SK-N-SH (cell line): ENCODE measurements at regions not wholly inside any gene's neighbourhood (a gene's known extent, or its start where the extent isn't known, plus 50 kb on each side); places are given as distances from the start of the nearest gene placed in this dataset.

Experiments
- CTCF ChIA-PET: fragments of 300-600, 350-600 bp; formaldehyde crosslinking; extraction: SDS; loops from one replicate; lab custom pipeline; 2021; lab: Yijun Ruan, JAX
- POLR2A ChIA-PET: fragments of 350-600 bp; sonication (Branson Sonifier 250); formaldehyde crosslinking; extraction: SDS; loops from one replicate; lab custom pipeline; 2020; ENCODE audit warnings: antibody characterized with exemption, inconsistent platforms; lab: Yijun Ruan, JAX
- DNase-seq: peaks from one replicate; pipeline ENCODE4 v3.0.0; 2012
- H2AFZ ChIP-seq: fragments of 200-600 bp; sonication (generic); 2 replicates; pipeline ENCODE4 v1.8.1; 2016; ENCODE audit warnings: antibody characterized with exemption, mild to moderate bottlenecking, low read depth
- H3F3A ChIP-seq: fragments of 200-600 bp; sonication (generic); replicated peaks from 2 replicates; pipeline ENCODE3; 2016; ENCODE audit warnings: antibody characterized with exemption, mild to moderate bottlenecking; ENCODE audit not compliant: insufficient read depth
- H3K27ac ChIP-seq, 2 experiments: fragments of 200-500 bp in 1 of 2; fragments of 200-600 bp in 1 of 2; sonication (Bioruptor generic) in 1 of 2; sonication (generic), shearing (Covaris generic) in 1 of 2; 2 replicates each; pipeline versions ENCODE4 v1.5.1 to v1.6.1; 2014 to 2016; ENCODE audit warnings: low read depth in 2 of 2, inconsistent platforms in 1 of 2, low read length in 1 of 2, mild to moderate bottlenecking in 1 of 2, mixed read lengths in 1 of 2
- H3K27me3 ChIP-seq: fragments of 200-600 bp; sonication (generic), shearing (Covaris generic); 2 replicates; pipeline ENCODE4 v1.6.1; 2016; ENCODE audit warnings: mixed run types; ENCODE audit not compliant: insufficient read depth
- H3K36me3 ChIP-seq, 2 experiments: fragments of 200-500 bp in 1 of 2; fragments of 200-600 bp in 1 of 2; sonication (Bioruptor generic) in 1 of 2; sonication (generic) in 1 of 2; replicated peaks in 1 of 2; 2 replicates each; pipeline versions ENCODE3 to v1.5.1; 2014 to 2016; ENCODE audit warnings: low read length in 1 of 2, mild to moderate bottlenecking in 1 of 2; ENCODE audit not compliant: insufficient read depth in 2 of 2, control insufficient read depth in 1 of 2
- H3K4me1 ChIP-seq, 2 experiments: fragments of 200-500 bp in 1 of 2; fragments of 200-600 bp in 1 of 2; sonication (Bioruptor generic) in 1 of 2; sonication (generic), shearing (Covaris generic) in 1 of 2; 2 replicates each; pipeline versions ENCODE4 v1.5.1 to v1.6.1; 2014 to 2016; ENCODE audit warnings: low read depth in 1 of 2, low read length in 1 of 2, mixed run types in 1 of 2; ENCODE audit not compliant: insufficient read depth in 2 of 2, control insufficient read depth in 1 of 2
- H3K4me2 ChIP-seq: fragments of 200-600 bp; sonication (generic), shearing (Covaris generic); 2 replicates; pipeline ENCODE4 v1.6.1; 2017; ENCODE audit warnings: mixed run types
- H3K4me3 ChIP-seq, 2 experiments: fragments of 200-500 bp in 1 of 2; fragments of 200-600 bp in 1 of 2; sonication (Bioruptor generic) in 1 of 2; sonication (generic), shearing (Covaris generic) in 1 of 2; 2 replicates each; pipeline versions ENCODE4 v1.5.1 to v1.8.1; 2014 to 2016; ENCODE audit warnings: low read depth in 2 of 2, inconsistent platforms in 1 of 2, low read length in 1 of 2, mild to moderate bottlenecking in 1 of 2, mixed read lengths in 1 of 2, moderate library complexity in 1 of 2
- H3K79me2 ChIP-seq: fragments of 200-600 bp; sonication (generic); 2 replicates; pipeline ENCODE4 v1.8.1; 2017; ENCODE audit warnings: mild to moderate bottlenecking; ENCODE audit not compliant: insufficient read depth
- H3K9ac ChIP-seq: fragments of 200-600 bp; sonication (generic); 2 replicates; pipeline ENCODE4 v1.6.1; 2017; ENCODE audit warnings: mixed run types
- H3K9me2 ChIP-seq: fragments of 200-600 bp; sonication (generic); 2 replicates; pipeline ENCODE4 v1.6.1; 2017; ENCODE audit warnings: mixed run types
- H3K9me3 ChIP-seq: fragments of 200-600 bp; sonication (generic); 2 replicates; pipeline ENCODE4 v1.6.1; 2017; ENCODE audit warnings: mixed run types, mild to moderate bottlenecking, moderate library complexity
- H4K20me1 ChIP-seq: fragments of 200-600 bp; sonication (generic); 2 replicates; pipeline ENCODE4 v1.6.1; 2017; ENCODE audit warnings: mild to moderate bottlenecking, mixed run types; ENCODE audit not compliant: insufficient read depth
- CHD2 ChIP-seq: fragments of 150-350 bp; IDR thresholded peaks from 2 replicates; pipeline ENCODE4 v1.6.1; 2018; ENCODE audit warnings: low read length; ENCODE audit not compliant: partially characterized antibody
- FOSL2 ChIP-seq: IDR thresholded peaks from 2 replicates; pipeline ENCODE4 v1.4.0; 2012; ENCODE audit warnings: low read depth, mild to moderate bottlenecking, moderate library complexity, borderline replicate concordance
- GABPA ChIP-seq: IDR thresholded peaks from 2 replicates; pipeline ENCODE4 v1.4.0; 2012; ENCODE audit warnings: low read depth, mild to moderate bottlenecking
- MEF2A ChIP-seq: IDR thresholded peaks from 2 replicates; pipeline ENCODE4 v1.4.0; 2012; ENCODE audit warnings: low read depth, borderline replicate concordance
- PBX3 ChIP-seq: IDR thresholded peaks from 2 replicates; pipeline ENCODE4; 2012
- POLR2AphosphoS5 ChIP-seq: IDR thresholded peaks from 2 replicates; pipeline ENCODE4 v1.6.1; 2012; ENCODE audit warnings: low read depth, low read length
- RAD21 ChIP-seq: IDR thresholded peaks from 2 replicates; pipeline ENCODE4 v1.6.1; 2012; ENCODE audit warnings: mild to moderate bottlenecking, low read length
- RCOR1 ChIP-seq: fragments of 150-350 bp; IDR thresholded peaks from 2 replicates; pipeline ENCODE4 v1.6.1; 2017; ENCODE audit warnings: antibody characterized with exemption, low read length
- REST ChIP-seq: IDR thresholded peaks from 2 replicates; pipeline ENCODE4 v1.6.1; 2012; ENCODE audit warnings: mild to moderate bottlenecking, low read depth, low read length, moderate library complexity
- RFX5 ChIP-seq: IDR thresholded peaks from 2 replicates; pipeline ENCODE4 v1.6.1; 2012; ENCODE audit warnings: mild to moderate bottlenecking, improper control_type of control experiment, low read length
- RXRA ChIP-seq: IDR thresholded peaks from 2 replicates; pipeline ENCODE4 v1.4.0; 2012; ENCODE audit warnings: low read depth, mild to moderate bottlenecking, borderline replicate concordance
- SIN3A ChIP-seq: IDR thresholded peaks from 2 replicates; pipeline ENCODE4 v1.6.1; 2012; ENCODE audit warnings: low read depth, mild to moderate bottlenecking, low read length, moderate library complexity, borderline replicate concordance
- TAF1 ChIP-seq: IDR thresholded peaks from 2 replicates; pipeline ENCODE4 v1.6.1; 2012; ENCODE audit warnings: low read depth, mild to moderate bottlenecking, low read length, moderate library complexity, borderline replicate concordance
- TCF12 ChIP-seq: IDR thresholded peaks from 2 replicates; pipeline ENCODE4 v1.4.0; 2012
- USF1 ChIP-seq: IDR thresholded peaks from 2 replicates; pipeline ENCODE4 v1.4.0; 2012; ENCODE audit warnings: low read depth, borderline replicate concordance
- YY1 ChIP-seq: IDR thresholded peaks from 2 replicates; pipeline ENCODE4 v1.4.0; 2012; ENCODE audit warnings: low read depth, mild to moderate bottlenecking
- WGBS: methylation state at CpG from one replicate; pipeline ENCODE4 v1.1.6; 2017; ENCODE audit warnings: low lambda C conversion rate; 5-methylcytosine and 5-hydroxymethylcytosine counted together

GRCh38 chr11:27754035-27755017 lies 54.1 kb upstream of the BDNF start:
- 52% methylated on average over 11 of the region's 13 CpGs for whole genome bisulfite sequencing
- Histone ChIP-seq H3K9ac (no peak overlapping the region), H3K79me2 (no peaks in the 10 kb centered on the region), H3F3A (peaks cover 14% of the 10 kb centered on the region), H3K9me3 (no peaks in the 10 kb centered on the region), H4K20me1 (no peaks in the 10 kb centered on the region), H3K9me2 (no peaks in the 10 kb centered on the region), H3K4me1 (no peaks in the 10 kb centered on the region), H3K4me3 (no peak overlapping the region), H3K27me3 (no peaks in the 10 kb centered on the region), H3K4me2 (no peak overlapping the region), H3K27ac (0 out of 4 replicates have a peak overlapping the region, but pooled peaks of 1 of the 2 experiments have one; percentile 9), H3K36me3 (no peaks in the 10 kb centered on the region), H2AFZ (no peak overlapping the region)
- ChIA-PET POLR2A (no interaction called here), CTCF (no interaction called here)
- DNase-seq: no peak
- TF ChIP-seq POLR2AphosphoS5 (no peak), RXRA (no peak), YY1 (no peak), GABPA (no peak), TAF1 (no peak), USF1 (no peak), PBX3 (no peak), RAD21 (no peak), RFX5 (no peak), FOSL2 (peak; percentile 9; the same call in 1 of the 2 replicates), MEF2A (no peak), RCOR1 (no peak), SIN3A (no peak), REST (no peak), TCF12 (peak; percentile 17; the same call in 1 of the 2 replicates), CHD2 (no peak)
